NOMO-1 (cell line): ENCODE measurements at regions not wholly inside any gene's neighbourhood (a gene's known extent, or its start where the extent isn't known, plus 50 kb on each side); places are given as distances from the start of the nearest gene placed in this dataset.
"Not testable (repeated sequence)": the region's sequence is repeated elsewhere in the genome, so short reads cannot be mapped to it uniquely, and the experiment has no call there.

ENCODE experiments used
- DNase-seq, 2 experiments: peaks; one replicate each; lab custom pipeline; 2025; ENCODE audit not compliant: unreplicated experiment in 2 of 2; lab: John Stamatoyannopoulos, UW

DNA sequence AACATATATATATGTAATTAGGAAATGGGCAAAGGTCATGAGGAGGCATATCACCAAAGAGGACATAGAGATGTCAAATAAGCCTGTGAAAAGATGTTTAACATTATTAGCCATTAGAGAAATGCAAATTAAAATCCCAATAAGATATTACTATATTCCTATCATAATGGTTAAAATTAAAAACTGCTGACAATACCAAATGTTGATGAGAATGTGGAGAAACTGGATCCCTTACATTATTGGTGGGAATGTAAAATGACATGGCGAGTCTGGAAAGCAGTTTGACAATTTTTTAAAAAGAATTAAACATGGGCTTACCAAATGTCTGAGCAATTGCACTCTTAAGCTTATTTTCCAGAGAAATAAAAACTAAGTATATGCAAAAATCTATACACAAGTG, 1821.6 kb upstream of the C9orf72 start:
- DNase-seq = no peak

DNA sequence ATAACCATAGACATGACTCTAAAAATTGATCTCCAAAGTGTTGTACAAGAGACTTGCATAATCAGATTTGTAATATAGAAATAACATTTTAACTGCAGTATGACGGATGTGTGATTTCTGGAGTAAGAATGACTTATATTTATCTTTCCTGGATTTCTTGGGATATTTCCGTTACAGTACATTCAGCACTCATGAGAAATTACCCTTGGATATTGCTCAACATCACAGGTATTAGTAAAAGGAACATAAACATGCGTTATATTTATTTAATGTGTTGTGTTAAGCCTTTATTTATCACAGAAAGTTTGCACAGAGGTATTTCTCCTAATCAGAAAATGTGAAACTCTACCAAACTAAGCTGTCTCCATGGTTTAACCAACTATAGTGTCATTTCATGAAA, 1823.9 kb upstream of the C9orf72 start:
- DNase-seq = no peak

DNA sequence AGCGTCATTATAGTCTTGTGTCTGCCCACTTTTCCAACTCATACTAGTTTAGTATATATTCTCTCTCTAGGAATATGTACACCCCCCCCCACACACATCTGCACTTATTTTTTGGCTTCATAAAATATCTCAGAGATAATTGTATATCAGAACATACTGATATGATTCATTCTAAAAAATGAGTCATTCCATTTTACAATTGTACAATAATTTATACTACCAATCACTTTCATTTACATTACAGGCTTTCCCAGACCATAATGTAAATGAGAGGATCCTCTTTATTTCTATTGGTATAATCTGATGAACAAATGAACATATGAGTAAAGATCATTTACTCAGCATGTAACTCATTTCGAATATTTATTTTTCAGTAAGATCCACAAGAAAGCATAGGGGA, 1842.9 kb upstream of the C9orf72 start:
- DNase-seq = no peak

DNA sequence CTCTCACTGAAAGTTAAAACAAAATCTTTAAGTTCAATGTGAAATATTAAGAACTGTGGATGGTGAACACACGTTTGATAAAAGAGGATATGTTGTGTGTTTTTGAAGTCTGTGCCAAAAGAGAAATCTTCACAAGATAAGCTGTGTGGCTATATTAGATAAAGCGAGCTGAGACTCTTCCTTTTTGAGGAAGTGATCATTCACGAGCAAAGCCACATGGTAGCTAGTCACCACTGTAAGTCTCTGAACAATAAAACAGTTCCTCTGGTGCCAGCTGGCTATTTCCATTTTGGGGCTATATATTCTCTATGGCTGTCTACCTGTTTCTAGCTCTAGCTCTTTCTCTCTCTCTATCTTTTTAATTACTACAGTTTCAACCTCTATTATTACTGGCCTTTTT, 1849.2 kb upstream of the C9orf72 start:
- DNase-seq = no peak

DNA sequence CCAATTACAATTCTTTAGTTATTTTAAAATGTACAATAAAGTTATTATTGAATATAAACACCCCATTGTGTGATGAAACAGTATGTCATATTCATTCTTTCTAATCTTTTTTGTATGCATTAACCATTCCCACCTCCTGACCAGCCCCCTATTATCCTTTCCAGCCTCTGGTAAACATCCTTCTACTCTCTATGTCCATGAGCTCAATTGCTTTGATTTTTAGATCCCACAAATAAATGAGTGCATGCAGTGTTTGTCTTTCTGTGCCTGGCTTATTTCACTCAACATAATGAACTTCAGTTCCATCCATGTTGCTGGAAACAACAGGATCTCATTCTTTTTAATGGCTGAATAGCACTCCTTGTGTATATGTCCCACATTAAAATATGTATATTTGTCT, 1858.9 kb upstream of the C9orf72 start:
- DNase-seq = no peak

DNA sequence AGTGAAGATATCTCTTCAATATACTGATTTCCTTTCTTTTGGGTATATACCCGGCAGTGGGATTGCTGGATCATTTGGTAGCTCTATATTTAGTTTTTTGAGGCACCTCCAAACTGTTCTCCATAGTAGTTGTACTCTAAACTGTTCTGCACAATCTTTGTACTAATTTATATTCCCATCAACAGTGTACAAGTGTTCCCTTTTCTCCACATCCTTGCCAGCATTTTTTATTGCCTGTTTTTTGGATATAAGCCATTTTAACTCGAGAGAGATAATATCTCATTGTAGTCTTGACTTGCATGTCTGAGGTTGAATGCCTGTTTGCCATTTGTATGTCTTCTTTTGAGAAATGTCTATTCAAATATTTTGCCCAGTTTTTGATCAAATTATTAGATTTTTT, 1859.4 kb upstream of the C9orf72 start:
- DNase-seq = not testable (repeated sequence)

DNA sequence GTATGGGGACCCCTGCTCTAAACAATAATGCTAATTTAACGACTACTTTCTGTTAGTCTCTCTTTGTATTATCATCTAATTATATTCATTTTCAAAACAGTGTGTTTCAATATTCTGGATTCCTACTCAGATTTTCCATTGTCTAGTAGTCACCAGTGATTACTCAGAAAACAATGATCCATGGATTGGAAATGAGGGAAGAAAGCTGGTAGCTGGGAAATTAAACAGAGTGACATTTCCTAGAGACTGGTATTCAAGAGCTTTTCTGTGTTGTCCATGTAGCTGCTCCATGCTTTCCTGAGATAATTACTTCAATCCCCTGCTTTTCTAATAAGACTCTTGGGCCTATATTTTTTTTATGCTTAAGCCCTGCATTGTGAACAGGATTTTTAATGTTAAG, 1862.1 kb upstream of the C9orf72 start:
- DNase-seq = no peak

DNA sequence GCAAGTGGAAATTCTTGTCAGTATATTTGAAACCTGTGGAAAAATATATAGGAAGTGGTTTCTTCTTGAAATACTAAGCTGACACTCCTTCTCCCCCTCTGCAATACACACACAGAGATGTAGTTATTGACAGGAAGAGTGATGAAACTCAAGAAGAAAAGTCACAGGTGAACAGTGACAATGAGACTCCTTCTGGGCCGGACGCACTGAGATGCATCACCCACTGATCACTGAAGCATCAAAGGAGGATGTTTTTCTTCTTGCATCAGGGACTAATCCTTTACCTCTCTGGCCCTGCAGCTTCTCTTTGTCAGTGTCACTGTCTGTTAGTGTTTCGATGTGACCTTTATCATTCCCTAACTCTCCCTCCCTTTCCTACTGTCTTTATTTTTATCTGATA, 1864.2 kb upstream of the C9orf72 start:
- DNase-seq = no peak

DNA sequence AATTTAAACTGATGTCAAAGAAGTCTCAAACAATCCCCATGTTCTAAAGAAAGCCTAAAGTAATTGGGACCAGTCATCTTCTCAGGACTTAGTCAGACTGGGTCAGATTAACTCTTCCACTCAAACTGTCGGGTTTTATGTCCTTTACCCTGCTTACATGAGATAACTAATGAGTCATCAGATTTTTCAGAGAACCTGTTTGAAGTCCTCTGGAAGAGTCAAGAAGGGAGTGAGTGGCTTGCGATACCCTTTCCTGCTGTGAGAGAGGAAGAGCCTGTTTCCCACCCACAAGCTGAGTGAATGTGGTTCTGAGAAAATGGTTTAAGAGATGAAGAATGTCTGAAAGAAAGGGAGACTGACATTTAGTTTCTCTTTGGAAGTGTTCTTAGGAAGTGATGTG, 1866.7 kb upstream of the C9orf72 start:
- DNase-seq = no peak

DNA sequence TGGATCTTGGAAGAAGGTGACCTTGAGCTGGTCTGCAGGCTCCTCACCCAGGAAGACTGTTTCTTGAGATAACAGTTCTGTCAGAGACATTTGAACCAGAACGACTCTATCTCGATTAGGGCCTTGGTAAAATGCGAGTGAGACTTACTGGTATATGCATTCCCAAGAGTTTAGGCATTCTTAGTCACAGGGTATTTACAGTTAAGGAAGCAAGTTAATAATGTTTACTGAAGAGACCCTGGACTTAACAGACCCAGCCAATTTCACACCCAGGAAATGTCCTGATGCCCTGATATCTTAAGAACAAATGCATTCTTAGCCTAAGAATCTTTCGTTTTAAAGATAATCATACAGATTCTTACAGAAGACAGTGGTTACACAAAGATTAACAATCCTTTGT, 1867.2 kb upstream of the C9orf72 start:
- DNase-seq = no peak

DNA sequence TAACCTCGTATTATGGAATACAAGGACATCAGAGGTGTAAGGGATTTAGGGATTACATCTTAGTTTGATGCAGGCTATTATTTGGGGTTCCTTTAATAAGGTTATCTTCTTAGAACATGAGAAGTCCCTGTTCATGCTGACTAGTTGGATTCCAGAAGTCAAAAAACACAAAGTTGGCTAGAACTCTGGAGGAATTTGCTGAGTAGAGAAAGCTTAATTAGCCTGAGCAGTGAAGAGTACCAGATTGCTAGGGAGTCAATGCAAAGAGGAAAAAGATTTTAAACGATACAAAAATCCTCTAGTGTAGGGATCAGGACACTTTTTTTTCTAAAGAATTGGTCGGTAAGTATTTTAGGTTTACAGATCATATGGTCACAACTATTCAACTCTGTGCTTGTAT, 1872.5 kb upstream of the C9orf72 start:
- no peak for DNase-seq

DNA sequence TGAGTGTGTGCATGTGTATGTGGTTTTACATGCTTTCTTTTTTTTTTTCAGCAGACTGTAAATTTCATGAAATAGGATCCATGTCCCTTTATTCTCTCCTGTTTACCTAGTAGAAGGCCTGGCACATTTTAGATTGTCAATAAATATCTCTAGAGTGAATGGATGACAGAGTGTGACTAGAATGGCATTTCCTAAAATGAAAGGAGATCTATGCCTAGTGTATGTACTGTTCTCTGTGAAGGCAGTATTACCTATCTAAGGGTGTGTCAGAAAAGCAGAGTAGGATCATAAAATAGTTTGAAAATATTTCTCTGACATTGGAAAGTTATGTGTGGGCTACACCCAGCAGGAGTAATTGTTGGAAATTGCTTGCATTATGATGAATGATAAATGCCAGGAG, 1876.0 kb upstream of the C9orf72 start:
- no peak for DNase-seq

DNA sequence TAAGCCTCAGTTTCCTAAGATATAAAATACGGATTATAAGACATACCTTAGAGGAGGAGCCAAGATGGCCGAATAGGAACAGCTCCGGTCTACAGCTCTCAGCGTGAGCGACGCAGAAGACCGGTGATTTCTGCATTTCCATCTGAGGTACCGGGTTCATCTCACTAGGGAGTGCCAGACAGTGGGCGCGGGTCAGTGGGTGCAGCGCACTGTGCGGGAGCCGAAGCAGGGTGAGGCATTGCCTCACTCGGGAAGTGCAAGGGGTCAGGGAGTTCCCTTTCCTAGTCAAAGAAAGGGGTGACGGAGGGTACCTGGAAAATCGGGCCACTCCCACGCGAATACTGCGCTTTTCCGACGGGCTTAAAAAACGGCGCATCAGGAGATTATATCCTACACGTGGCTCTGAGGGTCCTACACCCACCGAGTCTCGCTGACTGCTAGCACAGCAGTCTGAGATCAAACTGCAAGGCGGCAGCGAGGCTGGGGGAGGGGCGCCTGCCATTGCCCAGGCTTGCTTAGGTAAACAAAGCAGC, 1877.1 kb upstream of the C9orf72 start:
- DNase-seq = not testable (repeated sequence)

DNA sequence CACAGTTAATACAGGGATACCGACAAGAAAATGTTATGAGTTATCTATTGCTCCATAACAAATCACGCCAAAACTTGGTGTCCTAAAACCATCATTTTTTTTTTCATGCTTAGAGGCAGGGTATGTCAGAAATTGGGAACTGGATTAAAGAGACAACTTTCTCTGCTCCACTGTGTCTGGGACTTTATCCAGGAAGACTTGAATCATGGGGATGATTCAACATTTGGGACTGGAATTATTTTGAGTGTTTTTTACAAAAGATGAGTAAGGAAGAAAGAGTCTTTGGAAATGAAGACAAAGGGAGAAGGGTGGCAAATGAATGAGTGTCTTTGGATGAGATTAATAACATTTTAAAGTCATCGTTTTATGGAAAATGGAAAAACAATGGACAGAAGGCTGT, 1883.7 kb upstream of the C9orf72 start:
- DNase-seq = no peak

DNA sequence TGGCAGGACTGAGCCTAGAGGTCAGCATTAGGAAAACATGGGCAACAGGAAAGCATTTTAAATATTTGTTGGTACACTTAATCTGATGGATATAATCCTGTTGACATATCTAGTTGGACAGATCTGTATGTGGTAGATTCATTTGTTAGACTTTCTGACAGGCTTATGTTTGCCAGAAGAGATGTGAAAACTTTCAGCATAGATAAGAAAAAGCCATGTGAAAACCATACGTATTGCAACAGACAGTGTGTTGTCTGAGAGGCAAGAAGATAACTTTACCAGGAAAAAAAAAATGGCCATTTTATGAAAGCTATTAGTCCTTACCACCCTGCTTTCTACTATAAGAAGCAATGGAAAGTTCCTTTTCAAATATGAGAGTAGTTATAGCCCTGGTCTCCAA, 1902.2 kb upstream of the C9orf72 start:
- DNase-seq = no peak

DNA sequence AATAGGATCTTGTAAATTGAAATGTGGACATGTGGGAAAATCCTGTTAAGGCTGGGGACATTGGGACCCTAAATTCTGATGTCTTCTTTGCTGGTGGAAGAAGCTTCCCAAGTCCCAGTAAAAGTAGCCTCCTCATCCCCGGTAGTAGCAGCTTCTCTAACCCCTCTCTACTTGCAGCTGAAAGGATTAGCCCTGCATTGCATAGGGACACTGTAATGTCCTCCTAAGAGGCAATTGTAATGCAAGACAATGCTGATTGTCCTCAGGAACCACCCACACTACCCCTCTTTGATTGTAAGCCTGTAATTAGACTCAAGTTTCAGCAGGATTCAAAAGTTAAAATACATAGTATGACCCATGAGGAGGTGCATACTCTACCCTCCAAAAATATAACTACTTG, 1938.4 kb upstream of the C9orf72 start:
- DNase-seq = no peak

DNA sequence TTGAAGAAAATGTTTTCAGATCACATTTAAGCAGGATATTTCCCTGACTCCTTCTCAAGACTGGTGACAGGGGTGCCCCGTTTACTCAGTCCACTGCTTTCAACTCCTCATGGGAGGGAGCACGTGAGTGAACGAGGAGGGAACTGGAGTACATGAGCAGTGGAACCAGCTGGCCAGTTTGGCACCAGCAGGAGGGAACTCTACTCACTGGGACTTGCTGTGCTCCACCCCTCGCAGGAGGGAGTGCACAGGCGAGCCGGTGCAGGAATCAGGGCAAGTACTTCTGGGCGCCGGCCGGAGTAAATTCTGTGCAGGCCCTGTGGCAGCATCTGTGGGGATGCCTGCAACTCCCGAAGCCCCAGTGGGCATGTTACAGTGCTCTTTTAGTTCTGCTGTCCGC, 1941.1 kb upstream of the C9orf72 start:
- DNase-seq = no peak

DNA sequence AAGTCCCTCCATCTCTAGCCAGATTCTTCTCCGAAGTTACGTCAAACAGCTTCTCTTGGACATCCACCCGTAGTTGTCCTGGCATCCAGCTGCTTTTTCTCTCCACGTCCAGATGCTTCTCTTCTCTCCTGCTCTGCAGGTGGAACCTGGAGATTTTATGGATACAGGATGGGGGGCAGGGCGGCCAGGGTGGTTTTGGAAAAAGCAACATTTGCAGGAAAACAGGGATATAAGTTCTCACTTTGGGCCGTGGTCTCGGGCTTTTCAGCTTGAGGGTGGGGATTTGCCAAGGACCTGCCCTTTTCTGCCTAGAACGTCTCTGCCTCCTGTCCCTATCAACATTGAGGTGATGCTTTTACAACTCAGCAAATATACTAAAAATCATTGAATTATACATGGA, 1941.6 kb upstream of the C9orf72 start:
- no peak for DNase-seq

DNA sequence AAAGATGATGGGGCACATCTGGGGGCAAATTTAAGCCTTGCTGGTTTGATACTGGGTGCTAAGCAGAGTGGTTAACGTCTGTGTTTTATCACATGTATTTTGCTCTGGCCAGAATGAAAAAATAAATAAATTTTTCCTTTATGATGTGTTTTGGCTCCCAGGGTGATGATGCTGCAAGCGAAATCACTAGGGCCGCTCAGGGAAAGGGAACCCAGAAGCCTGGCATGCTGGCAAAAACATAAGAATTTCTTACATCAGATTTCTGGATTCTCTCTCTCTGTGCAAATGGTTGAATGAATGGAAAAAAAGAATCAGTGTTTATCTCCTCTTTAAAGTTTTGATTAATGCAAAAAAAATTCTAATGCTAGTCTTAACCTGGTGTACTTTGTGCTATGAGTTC, 1975.2 kb upstream of the C9orf72 start:
- no peak for DNase-seq

DNA sequence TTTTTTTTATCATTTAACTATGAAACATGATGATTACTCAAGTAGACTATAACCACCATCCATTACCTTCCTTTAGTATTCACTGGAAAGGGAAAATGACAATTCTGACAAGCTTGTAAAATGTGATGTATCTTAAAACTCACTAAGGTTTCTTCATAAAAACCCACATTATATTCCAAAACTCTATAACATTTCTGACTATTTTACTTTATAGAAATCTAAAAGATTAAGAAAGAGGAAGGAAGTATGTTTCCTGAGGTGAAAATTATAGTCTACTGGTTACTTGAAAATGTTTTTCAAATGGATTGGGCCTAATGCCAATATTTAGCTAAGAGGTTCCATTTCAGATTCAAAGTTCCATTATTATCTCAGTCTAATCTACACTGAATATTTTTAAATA, 1982.2 kb upstream of the C9orf72 start:
- DNase-seq = no peak

DNA sequence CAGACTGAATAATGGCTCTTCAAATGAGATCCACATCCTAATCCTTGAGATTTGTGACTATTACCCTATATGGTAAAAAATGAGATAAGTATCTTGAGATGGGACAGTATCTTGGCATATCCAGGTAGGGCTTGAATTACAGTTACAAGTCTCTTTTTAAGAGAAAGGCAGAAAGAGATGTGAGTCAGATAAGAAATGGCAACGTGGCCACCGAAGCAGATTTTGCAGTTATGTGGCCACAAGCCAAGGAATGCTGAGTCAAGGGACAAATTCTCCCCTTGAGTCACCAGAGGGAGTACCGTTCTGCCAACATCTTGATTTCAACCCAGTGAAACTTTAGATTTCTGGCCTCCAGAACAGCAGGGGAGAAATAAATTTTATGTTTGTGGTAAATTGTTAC, 1983.0 kb upstream of the C9orf72 start:
- no peak for DNase-seq

DNA sequence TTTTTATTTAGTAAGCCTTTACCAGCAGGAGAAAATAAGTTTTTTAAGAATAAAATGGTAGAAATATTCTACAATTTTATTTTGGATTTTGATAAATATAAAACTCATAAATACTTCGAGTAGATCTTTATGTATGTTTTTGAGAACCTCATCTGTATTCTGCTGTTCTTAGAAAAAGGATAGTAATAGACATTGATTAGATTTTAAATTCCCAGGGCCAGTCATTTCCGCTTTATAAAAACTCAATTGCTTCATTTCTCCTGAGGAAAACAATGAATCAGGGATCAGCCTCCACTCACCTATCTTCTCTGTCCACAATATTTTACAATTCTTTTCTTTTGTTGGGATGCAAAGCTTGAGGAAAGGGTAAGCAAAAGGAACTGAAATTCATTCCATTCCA, 1983.5 kb upstream of the C9orf72 start:
- DNase-seq = no peak

DNA sequence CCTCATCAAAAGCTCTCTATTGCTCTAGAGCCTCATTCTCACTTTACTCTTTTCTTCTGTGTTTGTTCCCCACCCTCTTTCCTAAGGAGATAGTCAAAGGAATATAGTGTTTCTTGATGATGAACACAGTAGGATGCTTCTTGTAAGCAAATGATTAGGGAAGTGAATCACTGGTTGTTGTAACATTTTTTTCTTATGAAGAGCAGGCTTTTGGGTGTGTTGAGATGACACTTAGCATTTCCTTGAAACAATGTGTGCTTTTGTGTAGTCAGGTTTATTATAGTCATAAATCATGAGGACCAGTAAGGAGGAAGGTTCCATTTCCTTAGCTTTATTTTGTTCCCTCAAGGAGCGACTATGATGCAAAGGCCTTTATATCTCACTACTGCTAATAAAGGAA, 1991.3 kb upstream of the C9orf72 start:
- DNase-seq = no peak

DNA sequence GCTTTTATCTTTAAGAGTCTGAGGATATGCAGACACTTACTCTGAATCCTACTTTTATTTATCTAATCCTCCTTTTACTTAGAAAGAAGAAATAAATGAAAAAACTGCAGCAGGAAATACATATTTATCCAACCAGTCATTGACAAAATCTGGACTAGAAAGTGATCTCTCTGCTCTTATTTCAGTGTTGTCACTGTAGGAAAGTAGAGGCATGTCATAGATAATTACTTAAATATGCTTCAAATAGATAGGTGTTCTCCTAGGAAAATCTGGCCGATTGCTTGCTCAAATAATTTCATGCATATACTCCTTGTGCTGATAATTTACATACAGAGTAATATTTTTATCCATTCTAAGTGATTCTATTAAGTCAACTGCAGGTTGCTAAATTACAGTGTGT, 2001.9 kb upstream of the C9orf72 start:
- DNase-seq = no peak
